ENCODE measurements at regions not wholly inside any gene's neighbourhood (a gene's known extent, or its start where the extent isn't known, plus 50 kb on each side); places are given as distances from the start of the nearest gene placed in this dataset.

DNA sequence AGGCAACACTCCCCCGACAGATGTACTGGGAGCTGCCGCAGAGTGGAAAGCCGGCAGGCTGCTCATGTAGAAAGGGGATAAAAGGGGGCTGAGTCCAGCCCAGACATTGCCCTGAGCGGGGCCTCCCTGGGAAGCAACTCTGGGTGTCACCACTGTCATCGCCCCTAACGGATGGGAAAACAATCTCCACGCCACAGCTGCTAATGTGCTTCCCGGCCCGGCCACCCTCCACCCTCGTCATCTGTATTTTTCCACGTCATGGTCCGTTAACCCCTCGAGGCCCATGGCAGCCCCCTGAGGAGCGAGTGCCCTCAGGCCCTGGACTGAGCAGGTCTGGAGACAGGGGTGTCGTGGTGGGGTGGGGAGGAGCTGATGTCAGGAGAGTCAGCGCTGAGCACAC lies 227.4 kb downstream of the DLL1 start:
- H3K9me3 Mint-ChIP-seq: peaks cover 10% of the 10 kb centered on the region
- no peak overlapping the region for H3K4me3 Mint-ChIP-seq
- ATAC-seq: no peak
- peaks cover 5% of the 10 kb centered on the region; the same call in 1 of the 2 replicates for H3K36me3 Mint-ChIP-seq
- ChIA-PET CTCF (interaction anchor here (0.7 kb wide), 1 partner anchor 377 kb away, joined by 3 read pairs; no protein-coding TSS in a partner anchor), POLR2A (no interaction called here)
- no peaks in the 10 kb centered on the region for H3K27me3 Mint-ChIP-seq (ENCODE audit: low read depth)
- TF ChIP-seq, protein P1, sequence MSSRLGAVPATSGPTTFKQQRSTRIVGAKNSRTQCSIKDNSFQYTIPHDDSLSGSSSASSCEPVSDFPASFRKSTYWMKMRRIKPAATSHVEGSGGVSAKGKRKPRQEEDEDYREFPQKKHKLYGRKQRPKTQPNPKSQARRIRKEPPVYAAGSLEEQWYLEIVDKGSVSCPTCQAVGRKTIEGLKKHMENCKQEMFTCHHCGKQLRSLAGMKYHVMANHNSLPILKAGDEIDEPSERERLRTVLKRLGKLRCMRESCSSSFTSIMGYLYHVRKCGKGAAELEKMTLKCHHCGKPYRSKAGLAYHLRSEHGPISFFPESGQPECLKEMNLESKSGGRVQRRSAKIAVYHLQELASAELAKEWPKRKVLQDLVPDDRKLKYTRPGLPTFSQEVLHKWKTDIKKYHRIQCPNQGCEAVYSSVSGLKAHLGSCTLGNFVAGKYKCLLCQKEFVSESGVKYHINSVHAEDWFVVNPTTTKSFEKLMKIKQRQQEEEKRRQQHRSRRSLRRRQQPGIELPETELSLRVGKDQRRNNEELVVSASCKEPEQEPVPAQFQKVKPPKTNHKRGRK (CRISPR knock-in tag; IDR thresholded peaks at IDR 0.05; ENCODE audit: borderline replicate concordance): no peak
- H3K27ac Mint-ChIP-seq: no peak overlapping the region
- peaks cover 6% of the 10 kb centered on the region for H3K4me1 Mint-ChIP-seq
- no peak for DNase-seq (ENCODE audit: low spot score)

DNA sequence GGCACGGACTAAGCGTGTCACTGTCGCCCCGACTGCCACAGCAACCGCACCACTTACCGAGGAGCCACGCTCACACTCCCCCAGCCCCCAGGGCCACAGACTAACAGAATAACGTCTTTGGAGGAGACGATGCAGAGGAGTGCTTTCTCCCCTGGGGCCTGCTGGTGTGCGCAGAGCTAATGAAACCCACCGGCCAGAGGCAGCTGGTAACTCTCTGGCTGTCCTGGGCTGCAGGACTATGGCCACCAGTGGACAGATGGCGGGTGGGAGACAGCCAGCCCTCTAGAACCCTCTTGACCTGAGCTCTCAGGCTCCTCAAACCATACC lies 228.0 kb downstream of the DLL1 start:
- ChIA-PET POLR2A (no interaction called here), CTCF (interaction anchor here (0.7 kb wide), 1 partner anchor 378 kb away, joined by 3 read pairs; no protein-coding TSS in a partner anchor)
- H3K27ac Mint-ChIP-seq: no peak overlapping the region
- peaks cover 5% of the 10 kb centered on the region; the same call in 1 of the 2 replicates for H3K36me3 Mint-ChIP-seq
- H3K4me1 Mint-ChIP-seq: peaks cover 10% of the 10 kb centered on the region
- H3K27me3 Mint-ChIP-seq (ENCODE audit: low read depth): no peaks in the 10 kb centered on the region
- H3K9me3 Mint-ChIP-seq: peaks cover 10% of the 10 kb centered on the region
- ATAC-seq (no peak), DNase-seq (ENCODE audit: low spot score) (no peak)
- TF ChIP-seq ETV6 (CRISPR knock-in tag; IDR thresholded peaks at IDR 0.05) (no peak), ZBTB21 (CRISPR knock-in tag; IDR thresholded peaks at IDR 0.05; ENCODE audit: borderline replicate concordance) (no peak), MXD4 (CRISPR knock-in tag; IDR thresholded peaks at IDR 0.05; ENCODE audit: borderline replicate concordance) (no peak), NR1H2 (CRISPR knock-in tag; IDR thresholded peaks at IDR 0.05) (no peak), ZNF263 (CRISPR knock-in tag; IDR thresholded peaks at IDR 0.05; ENCODE audit: low read depth) (no peak)
- TF ChIP-seq, protein P1 (CRISPR knock-in tag; IDR thresholded peaks at IDR 0.05; ENCODE audit: borderline replicate concordance): no peak
- TF ChIP-seq, protein P2, sequence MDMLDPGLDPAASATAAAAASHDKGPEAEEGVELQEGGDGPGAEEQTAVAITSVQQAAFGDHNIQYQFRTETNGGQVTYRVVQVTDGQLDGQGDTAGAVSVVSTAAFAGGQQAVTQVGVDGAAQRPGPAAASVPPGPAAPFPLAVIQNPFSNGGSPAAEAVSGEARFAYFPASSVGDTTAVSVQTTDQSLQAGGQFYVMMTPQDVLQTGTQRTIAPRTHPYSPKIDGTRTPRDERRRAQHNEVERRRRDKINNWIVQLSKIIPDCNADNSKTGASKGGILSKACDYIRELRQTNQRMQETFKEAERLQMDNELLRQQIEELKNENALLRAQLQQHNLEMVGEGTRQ (CRISPR knock-in tag; IDR thresholded peaks at IDR 0.05): no peak
- TF ChIP-seq, protein P3, sequence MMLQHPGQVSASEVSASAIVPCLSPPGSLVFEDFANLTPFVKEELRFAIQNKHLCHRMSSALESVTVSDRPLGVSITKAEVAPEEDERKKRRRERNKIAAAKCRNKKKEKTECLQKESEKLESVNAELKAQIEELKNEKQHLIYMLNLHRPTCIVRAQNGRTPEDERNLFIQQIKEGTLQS (CRISPR knock-in tag; conservative IDR thresholded peaks at IDR 0.05): no peak
- TF ChIP-seq, protein P4, sequence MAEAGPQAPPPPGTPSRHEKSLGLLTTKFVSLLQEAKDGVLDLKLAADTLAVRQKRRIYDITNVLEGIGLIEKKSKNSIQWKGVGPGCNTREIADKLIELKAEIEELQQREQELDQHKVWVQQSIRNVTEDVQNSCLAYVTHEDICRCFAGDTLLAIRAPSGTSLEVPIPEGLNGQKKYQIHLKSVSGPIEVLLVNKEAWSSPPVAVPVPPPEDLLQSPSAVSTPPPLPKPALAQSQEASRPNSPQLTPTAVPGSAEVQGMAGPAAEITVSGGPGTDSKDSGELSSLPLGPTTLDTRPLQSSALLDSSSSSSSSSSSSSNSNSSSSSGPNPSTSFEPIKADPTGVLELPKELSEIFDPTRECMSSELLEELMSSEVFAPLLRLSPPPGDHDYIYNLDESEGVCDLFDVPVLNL (CRISPR knock-in tag; IDR thresholded peaks at IDR 0.05; ENCODE audit: borderline replicate concordance, low read depth): no peak
- TF ChIP-seq, protein P5, sequence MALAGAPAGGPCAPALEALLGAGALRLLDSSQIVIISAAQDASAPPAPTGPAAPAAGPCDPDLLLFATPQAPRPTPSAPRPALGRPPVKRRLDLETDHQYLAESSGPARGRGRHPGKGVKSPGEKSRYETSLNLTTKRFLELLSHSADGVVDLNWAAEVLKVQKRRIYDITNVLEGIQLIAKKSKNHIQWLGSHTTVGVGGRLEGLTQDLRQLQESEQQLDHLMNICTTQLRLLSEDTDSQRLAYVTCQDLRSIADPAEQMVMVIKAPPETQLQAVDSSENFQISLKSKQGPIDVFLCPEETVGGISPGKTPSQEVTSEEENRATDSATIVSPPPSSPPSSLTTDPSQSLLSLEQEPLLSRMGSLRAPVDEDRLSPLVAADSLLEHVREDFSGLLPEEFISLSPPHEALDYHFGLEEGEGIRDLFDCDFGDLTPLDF (CRISPR knock-in tag; IDR thresholded peaks at IDR 0.05): no peak
- H3K4me3 Mint-ChIP-seq: no peak overlapping the region

DNA sequence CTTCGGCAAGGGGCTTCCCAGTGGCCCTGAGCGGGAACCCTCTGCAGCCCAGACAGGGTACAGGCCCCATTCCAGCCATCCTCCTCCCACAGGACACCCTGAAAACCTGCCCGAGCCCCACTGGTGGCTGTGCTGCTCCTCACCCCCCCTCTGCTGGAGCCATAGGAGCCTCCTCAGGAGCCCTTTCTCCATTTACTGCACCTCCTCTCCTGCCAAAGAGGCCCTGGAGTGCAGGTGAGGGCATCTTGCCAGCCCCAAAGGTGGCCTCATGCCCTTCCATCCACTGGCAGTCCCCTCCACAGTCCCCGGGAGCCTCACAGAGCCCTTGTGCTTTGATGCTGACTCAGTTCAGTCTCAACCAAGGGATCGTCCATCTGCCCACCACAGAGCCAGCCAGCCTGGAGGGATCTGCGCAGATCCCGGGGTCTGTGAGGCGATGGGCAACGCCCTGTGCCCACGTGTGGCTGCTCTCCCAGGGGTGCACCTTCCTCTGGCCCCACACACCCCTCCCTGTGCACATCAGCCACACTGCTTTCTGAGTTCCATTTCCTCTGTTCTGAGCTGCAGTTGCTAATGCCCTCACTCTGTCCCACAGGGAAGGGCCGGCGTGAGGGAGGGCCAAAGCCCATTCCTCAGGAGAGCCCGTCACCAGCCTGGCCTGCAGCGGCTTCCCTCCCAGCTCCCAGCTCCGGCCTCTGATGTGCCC lies 228.5 kb downstream of the DLL1 start:
- Mint-ChIP-seq H3K27me3 (ENCODE audit: low read depth) (no peaks in the 10 kb centered on the region), H3K9me3 (peaks cover 10% of the 10 kb centered on the region), H3K4me1 (peaks cover 11% of the 10 kb centered on the region), H3K4me3 (no peak overlapping the region), H3K36me3 (peaks cover 5% of the 10 kb centered on the region; the same call in 1 of the 2 replicates), H3K27ac (no peak overlapping the region)
- no peak for ATAC-seq
- TF ChIP-seq SMAD4 (CRISPR knock-in tag; IDR thresholded peaks at IDR 0.05) (no peak), ZNF671 (CRISPR knock-in tag; IDR thresholded peaks at IDR 0.05) (no peak), FOXJ3 (CRISPR knock-in tag; IDR thresholded peaks at IDR 0.05; ENCODE audit: borderline replicate concordance) (no peak), NFE2L1 (CRISPR knock-in tag; IDR thresholded peaks at IDR 0.05) (no peak), EMX1 (CRISPR knock-in tag; IDR thresholded peaks at IDR 0.05) (no peak), TEAD1 (CRISPR knock-in tag; IDR thresholded peaks at IDR 0.05) (no peak), TP53 (CRISPR knock-in tag; IDR thresholded peaks at IDR 0.05) (no peak), SP1 (CRISPR knock-in tag; conservative IDR thresholded peaks at IDR 0.05) (no peak), NFYB (CRISPR knock-in tag; conservative IDR thresholded peaks at IDR 0.05; ENCODE audit: low read depth) (no peak)
- TF ChIP-seq, protein P6, sequence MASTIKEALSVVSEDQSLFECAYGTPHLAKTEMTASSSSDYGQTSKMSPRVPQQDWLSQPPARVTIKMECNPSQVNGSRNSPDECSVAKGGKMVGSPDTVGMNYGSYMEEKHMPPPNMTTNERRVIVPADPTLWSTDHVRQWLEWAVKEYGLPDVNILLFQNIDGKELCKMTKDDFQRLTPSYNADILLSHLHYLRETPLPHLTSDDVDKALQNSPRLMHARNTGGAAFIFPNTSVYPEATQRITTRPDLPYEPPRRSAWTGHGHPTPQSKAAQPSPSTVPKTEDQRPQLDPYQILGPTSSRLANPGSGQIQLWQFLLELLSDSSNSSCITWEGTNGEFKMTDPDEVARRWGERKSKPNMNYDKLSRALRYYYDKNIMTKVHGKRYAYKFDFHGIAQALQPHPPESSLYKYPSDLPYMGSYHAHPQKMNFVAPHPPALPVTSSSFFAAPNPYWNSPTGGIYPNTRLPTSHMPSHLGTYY (CRISPR knock-in tag; IDR thresholded peaks at IDR 0.05): no peak
- TF ChIP-seq, protein P7, sequence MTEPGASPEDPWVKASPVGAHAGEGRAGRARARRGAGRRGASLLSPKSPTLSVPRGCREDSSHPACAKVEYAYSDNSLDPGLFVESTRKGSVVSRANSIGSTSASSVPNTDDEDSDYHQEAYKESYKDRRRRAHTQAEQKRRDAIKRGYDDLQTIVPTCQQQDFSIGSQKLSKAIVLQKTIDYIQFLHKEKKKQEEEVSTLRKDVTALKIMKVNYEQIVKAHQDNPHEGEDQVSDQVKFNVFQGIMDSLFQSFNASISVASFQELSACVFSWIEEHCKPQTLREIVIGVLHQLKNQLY (CRISPR knock-in tag; IDR thresholded peaks at IDR 0.05): no peak
- ChIA-PET POLR2A (no interaction called here), CTCF (interaction anchor here (0.7 kb wide), 1 partner anchor 378 kb away, joined by 3 read pairs; no protein-coding TSS in a partner anchor)
- no peak for DNase-seq (ENCODE audit: low spot score)

Measured in WTC11 (cell line).